HG02623 (cell line): ENCODE measurements at regions not wholly inside any gene's neighbourhood (a gene's known extent, or its start where the extent isn't known, plus 50 kb on each side); places are given as distances from the start of the nearest gene placed in this dataset.

Experiments used
- ATAC-seq: cut with Tn5 transposase; IDR thresholded peaks from one replicate; pipeline ENCODE4 v1.9.1; 2021; ENCODE audit warnings: moderate library complexity; ENCODE audit not compliant: unreplicated experiment

DNA sequence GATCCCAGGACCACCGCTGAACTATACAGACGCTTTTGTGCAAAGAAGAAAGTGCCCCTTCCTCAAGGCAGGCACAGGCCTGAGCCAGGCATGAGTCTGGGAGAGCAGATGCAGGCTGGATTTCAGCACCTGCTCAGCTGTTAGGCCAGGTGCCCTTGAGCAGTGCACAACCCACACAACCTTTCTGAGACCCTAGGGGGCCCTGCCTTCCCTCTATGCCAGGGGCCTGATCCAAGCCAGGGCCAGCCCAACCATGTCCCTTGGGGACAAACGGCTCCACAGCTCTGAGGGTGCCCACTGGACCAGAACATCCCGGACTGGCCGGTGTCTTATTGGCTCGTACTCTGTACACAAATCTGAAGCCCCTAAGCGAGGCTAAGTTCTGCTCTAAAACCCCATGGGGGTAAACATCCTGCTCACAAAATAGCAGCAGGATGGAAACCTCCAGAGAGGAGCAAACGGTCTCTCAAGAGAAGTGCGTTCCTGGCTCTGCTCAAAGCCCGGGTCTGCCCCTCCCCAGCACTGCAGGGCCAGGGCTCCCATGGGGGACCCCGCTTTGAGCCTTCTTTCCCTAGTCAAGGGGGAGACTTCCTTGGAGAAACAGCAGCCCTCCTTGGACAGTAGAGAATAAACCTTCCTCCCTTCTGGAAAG lies 275.1 kb downstream of the NPHP4 start:
- ATAC-seq, result no peak

DNA sequence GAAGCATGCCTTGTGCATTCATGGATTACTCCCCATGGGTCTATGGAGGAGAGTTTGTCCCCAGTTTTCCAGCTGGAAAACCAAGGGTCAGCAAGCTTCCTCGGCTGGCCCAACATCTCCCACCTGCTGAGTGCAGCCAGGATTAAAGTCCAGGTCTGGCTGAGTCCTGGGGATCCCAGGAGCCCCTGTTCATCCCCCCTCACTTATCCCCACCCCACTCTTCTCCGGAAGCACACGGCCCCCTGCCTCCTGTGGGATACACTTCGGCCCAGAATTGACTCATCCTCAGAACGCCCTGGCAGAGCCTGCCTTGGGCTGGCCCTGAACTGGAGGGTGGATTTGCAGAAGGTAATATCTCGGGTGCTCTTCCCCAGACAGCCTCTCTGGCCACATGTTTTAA lies 276.1 kb downstream of the NPHP4 start:
- no peak for ATAC-seq

DNA sequence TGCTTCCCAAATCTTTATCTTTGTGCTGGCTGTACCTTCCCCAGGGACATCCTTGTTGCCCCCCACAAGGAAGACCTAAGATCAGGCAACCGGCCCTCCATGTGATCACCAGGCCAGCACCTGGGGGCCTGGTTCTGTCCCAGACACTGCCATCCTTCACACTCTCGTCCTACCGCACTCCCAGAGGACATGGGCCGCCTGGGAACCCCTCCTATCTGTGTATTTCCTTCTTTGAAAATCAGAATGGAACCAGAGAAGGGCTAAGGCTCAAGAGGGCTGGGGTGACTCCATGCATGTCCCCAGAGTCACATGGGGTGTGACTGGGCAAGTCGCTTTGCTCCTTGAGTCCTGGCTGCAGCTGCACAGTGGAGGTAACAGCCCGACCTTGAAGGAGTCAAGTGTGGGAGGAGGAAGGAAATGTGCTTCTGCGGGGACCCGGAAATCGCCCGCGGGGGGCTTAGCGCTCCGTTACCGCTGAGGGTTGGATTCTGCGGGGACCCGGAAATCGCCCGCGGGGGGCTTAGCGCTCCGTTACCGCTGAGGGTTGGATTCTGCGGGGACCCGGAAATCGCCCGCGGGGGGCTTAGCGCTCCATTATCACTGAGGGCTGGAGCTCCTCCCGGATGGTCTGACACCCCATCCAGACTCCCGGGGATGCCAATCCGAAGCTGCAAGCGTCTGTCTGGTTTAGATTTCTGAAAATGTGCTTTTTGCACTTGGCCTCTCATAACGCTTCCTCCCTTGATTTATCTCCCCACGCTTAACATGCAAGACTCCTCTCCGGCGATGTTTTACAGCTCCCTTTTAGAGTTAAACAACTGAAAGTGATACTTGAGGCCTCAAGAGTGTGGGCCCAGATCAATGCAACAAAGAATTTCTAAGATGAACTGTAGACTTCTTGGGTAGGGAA lies 278.9 kb downstream of the NPHP4 start:
- ATAC-seq, result no peak

DNA sequence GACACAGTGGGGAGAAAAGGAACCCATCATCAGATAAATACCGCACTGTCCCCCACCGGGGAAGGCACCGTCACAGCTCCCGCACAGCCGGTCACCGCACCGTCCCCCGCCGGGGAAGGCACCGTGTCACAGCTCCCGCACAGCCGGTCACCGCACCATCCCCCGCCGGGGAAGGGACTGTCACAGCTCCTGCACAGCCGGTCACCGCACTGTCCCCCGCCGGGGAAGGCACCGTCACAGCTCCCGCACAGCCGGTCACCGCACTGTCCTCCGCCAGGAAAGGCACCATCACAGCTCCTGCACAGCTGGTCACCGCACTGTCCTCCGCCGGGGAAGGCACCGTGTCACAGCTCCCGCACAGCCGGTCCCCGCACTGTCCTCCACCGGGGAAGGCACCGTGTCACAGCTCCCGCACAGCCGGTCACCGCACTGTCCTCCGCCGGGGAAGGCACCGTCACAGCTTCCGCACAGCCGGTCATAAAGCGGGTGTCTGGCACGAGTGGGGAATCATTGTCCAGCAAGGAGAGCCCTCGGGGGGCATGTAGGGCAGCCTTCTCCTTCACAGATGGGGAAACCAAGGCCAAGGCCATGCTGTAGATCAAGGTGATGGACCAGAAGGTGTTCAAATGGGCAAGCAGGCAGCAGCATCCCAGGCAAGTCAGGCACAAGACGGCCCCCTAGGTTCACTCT lies 280.1 kb downstream of the NPHP4 start:
- no peak for ATAC-seq

DNA sequence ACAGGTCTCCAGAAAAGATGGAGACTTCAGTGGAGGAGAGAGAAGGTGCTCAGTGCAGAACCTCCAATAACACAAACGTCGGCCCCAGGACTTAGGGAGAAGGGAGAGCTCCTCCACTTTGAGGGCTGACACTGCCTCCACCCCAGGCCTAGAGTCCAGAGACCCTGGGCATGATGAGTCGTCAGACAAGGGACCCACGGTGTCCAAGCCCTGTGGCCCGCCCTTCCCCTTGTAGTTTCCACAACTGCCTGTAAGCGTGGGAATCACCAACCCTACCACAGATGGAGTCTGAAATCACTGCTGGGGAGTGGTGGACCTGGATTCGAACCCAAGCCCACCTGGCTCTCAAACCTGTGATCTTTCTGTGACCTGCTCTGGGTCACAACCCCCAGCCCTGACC lies 281.1 kb downstream of the NPHP4 start:
- ATAC-seq, result no peak

DNA sequence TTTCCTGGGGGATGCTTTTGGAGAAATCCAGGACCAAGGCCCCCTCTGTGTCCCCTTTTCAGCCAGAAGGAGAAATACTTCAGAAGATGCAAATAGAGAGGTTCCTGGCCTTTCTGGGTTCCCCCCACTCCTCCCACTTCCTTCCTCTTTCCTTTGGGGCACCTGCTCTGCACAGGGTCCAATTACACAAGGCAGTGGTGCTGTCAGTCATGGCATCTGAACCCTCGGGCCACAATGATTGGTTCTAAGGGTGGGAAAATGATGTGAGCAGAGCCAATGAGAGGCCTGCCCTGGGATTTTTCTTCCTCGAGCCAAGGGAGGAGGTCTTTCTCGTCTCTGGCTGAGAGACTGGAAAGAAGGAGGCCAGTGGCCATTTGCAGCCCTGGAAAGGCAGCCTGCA lies 282.2 kb downstream of the NPHP4 start:
- no peak for ATAC-seq

DNA sequence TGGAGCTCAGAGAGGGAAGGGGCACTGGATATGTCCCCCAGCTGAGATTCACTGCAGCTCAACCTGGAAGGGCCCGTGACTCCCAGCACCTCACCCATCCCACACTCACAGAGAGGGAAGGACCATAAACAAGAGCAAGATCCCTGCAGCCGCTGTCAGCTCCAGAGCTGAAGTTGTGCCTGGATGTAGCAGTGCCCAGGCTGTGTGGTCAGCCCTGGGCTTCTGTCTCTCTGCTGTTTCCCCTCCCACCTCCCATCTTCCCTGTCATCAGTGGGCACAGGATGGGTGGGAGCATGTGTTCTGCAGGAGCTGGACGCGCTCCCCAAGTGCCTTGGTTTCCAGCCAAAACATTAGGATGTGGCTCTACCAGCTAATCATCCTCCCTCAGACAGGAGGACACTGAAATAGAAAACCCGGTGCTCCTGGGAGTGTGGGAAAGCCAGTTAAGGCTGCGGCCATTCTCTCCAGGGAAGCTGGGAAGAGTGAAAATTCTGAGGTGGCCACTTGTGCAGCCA lies 282.7 kb downstream of the NPHP4 start:
- no peak for ATAC-seq

DNA sequence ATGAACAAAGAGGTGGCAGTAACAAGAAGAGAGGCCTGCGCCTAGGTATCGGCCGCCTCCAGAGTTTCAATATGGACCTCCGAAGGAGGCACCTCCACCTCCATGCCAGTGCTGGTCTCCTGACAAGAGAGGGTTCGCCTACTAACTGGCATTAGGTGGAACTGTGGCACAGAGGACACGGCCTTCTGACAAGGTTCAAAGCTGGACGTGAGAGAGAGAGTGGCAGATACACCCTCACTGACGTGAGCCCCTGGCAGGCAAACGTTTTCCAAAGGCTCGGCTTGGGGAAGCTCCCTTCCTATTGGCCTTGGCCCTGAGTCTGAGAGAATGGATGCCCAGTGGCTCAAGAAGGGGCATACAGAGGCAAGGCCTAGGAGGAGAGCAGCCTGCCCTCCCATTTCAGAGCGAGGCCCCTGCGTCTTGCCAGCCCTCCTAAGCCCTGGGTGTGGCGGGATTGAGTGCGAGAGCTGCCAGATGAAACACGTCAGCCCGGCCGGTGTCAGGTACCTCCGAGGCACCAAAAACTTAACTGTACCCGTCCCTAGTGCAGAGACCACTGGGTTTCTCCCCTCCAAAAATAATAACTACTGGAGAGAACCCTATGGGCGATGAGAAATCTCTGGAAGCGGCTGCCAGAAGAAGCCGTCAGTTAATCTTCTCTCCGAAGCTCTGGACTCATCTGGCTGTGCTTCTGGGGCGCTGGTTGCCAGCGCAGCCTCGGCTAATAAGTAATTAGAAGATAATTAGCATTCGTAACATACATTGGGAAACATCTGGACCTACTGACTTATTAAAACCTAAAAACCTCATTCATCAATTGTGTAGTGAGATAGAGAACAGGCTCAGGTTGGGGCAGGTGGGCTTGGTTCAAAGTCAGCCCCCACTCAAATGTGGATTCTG lies 283.6 kb downstream of the NPHP4 start:
- ATAC-seq, result no peak

DNA sequence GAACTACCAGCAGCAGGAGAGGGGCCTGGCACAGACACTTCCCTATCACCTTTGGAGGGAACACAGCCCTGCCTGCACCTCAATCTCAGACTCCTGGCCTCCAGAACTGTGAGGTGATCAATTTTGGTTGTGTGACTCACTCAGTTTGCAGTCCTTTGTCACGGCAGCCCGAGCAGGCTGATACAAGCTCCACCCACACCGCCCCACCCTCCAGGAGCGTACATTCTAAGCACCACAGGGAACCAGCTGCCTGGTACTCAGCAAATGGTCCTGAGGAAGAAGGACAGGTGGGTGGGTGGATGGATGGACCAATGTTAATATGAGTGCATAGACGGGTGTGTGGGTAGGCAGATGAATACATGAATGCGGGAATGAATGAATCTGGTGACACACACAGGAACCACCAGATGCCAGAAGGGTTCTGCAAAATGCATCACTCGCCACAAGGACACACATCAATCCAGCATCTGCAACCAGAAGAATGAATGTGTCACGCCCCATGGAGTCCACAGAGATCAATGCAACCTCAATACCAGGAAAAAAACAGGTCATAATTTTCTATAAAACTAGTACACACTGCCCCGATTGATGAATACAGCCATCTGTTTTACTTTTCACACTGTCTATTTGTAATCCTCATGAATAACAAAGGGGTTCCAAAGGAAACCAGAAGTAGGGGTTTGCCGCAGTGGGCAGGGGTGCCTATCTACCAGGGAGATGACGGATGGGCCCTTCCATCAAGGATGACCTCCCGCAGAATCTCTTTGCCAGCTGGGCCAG lies 284.5 kb downstream of the NPHP4 start:
- ATAC-seq, result no peak

DNA sequence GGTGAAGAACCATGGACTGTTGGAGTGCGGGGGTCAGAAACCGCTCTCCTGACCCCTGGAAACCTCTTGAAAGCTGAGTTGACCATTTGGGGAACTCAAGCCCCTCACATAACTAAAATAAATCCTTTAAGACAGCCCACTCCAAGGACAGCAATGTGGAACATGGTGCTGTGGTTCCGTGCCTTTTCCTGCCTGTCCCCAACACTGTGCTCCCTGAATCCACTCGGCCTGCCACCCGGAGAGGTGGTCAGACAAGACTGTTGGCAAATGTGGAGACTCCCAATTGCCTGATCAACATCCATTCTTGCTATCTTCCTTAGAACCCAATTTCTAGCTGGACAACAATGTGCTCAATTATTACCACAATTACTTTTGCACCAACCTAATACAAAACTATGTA lies 286.0 kb downstream of the NPHP4 start:
- ATAC-seq, result no peak

DNA sequence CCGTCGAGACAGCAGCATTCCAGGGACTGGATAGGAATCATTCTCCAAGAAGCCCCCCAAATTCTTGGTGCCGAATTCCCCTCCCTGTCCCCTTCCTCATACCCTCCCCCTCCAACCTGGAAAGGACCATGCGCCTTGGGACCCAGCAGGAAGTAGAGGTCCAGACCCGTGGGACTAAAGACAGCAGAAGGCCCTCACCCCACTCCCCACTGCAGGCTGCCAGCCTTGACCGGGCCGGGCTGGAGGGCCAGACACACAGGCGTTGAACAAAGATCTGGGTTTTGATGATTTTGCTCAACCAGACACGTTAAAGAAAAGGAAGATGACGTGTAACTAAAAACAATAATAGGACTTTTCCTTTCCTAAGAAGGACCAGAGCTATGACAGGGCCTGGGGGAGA lies 286.5 kb downstream of the NPHP4 start:
- ATAC-seq, result no peak

DNA sequence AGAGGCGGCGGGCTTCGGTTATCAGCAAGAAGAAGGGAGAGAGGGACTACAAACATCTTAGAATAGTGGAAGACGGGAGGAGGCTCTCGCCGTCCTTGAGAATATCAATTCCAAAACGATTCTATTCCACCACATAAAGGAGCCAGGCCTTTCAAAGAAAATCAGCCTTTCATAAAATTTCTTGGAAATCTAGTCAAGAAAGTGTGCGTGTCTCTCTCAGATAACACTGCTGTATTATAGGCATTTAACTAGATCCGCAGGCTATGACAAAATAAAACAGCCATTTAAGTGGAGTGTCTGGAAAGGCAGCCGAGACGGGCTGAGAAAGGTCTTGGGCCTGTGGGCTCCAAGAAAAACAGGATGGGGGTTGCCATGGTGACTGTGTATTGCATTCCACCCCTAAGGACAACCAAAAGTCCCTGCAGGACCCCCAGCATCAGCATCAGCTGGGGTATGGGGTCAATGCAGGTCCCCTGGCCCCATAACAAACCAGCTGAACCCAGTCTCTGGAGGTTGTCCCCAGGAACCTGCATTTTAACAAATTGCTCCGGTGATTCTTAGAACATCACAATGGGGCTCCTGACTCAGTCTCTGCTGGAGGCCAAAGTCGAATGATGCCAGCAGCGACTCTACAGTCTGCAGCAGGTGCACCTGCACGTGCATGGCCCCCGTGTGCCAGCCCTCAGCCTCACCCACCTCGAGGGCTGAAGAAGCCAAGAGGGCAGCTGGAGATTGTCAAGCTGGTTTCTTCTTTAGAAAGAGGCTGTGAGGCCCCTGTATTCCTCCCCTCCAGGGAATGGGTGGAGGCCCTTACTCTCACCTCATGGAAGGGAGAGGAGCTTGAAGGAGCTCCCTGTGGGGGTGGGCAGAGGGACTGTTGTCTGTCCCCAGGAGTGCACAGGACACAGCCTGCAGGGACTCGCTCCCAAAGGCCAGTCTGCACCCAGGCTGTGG lies 287.4 kb downstream of the NPHP4 start:
- no peak for ATAC-seq

DNA sequence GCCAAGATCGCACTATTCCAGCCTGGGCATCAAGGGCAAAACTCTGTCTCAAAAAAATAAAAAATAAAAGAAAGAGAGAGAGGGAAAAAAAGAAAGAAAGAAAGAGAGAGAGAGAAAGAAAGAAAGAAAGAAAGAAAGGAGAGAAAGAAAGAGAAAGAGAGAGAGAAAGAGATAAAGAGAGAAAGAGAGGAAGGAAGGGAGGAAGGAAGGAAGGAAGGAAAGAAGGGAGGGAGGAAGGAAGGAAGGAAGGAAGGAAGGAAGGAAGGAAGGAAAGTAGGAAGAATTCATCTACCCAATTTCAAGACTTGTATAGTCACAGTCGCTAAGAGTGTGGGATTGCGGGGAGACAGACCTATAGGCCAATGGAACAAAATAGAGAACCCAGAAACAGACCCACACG lies 290.6 kb downstream of the NPHP4 start:
- ATAC-seq, result no peak

DNA sequence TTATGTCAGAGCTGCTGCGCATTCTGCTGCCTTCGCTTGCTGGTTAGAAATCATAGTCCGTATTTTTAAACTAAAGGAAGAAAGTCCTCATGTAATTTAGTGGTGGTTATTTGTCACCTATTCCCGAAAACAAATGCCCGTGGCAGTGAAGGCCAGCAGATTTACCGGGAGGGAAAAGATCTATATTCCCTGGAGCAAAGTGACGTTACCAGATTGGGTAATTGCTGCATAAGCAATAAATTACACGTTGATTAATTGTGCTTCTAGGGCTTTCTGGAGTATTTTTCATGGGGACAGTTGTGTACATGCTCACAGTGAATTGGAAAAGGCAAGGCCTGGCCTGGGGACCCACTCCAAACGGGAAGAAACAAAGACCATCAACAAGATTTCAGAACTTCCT lies 298.7 kb downstream of the NPHP4 start:
- no peak for ATAC-seq

DNA sequence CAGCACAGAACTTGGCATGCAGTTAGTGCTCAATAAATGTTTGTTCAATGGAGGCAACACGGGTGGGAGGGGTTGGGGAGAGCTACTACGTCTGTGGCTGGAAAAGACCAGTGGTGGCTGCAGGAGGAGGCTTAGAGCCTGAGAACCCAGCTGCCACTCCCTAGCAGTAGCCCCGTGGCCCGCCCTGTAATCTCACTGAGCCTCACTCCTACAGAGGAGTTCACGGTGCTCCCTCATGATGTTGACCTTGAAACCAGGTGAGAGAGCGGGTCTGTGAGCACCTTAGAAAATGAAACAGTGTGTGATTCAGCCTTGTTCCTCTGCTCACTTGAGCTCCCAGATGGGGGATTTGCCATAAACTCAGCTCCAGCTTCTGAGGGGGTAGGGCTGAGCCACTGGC lies 299.6 kb downstream of the NPHP4 start:
- ATAC-seq, result no peak

DNA sequence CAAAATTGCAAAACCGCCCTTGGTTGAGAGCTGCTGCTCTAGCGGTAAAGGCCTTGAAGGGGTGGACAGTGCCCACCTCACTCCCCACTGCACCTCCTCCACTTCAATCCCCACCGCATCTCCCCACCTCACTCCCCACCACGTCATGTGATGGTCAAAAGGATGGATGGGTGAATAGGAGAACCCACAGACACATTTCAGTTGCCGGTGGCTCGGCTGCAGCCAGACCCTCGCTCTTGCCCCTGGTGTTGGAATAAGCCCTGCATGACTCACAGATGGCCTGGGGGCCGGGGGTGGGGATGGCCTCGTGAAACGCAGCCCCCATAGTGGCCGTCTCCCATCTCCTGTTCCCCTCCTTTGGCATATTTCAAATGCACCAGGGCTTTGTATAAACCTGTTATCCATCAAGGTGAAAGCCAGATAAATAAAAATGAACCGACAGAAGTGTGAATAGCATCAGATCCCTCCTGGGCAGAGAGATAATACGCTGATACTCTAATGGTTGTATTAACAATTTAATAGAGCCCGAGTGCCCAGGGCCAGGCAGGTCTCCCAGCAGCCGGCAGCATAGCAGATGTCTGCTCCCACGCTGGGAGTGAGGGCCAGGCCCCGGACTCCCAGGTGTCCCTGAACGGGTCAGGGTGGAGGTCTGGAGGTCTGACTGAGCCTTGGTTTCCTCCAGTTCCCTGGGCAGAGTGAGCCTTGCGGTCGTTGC lies 300.3 kb downstream of the NPHP4 start:
- ATAC-seq, result no peak

DNA sequence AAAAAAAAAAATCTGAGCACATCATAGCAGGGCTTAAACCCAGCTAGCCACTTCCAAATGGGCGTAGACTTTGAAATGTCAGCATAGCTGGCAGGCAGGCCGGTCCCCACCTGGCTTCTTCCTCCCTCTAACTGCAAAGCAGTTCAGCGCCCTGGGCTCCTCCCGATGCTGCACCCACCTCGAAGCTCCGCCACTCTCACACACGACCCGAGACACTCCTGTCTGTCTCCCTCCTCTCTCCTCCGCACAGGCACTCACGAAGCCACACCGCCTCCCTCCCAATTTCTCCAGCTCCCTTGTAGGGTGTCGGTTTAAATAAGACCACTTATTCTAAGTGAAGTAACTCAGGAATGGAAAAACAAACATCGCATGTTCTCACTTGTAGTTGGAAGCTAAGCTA lies 301.3 kb downstream of the NPHP4 start:
- no peak for ATAC-seq

DNA sequence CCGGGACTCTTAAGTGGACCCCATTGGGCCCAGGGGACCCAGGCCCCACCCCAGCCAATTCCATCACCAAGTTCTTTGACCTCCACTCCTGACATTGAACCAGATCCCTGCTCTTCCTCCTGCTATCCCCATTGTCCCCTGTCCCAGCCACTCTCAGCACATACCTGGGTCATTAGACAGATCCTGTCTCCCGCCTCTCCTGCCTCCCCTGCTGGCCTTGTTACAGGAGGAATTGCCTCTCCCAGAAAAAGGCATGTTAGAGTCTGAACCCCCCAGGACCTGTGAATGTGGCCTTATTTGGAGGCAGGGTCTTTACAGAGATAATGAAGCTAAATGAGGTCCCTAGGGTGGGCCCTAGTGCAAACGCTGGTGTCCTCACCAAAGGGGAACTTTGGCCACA lies 301.9 kb downstream of the NPHP4 start:
- ATAC-seq, result no peak
